Limb (tissue), 2 donors: ENCODE measurements at regions not wholly inside any gene's neighbourhood (a gene's known extent, or its start where the extent isn't known, plus 50 kb on each side); places are given as distances from the start of the nearest gene placed in this dataset.
"Not testable (repeated sequence)": the region's sequence is repeated elsewhere in the genome, so short reads cannot be mapped to it uniquely, and the experiment has no call there.

Source experiments
- DNase-seq, 2 donors: peaks; one replicate each; pipeline ENCODE4 v3.0.0-alpha.2; 2016; ENCODE audit errors: extremely low spot score in 2 of 2

DNA sequence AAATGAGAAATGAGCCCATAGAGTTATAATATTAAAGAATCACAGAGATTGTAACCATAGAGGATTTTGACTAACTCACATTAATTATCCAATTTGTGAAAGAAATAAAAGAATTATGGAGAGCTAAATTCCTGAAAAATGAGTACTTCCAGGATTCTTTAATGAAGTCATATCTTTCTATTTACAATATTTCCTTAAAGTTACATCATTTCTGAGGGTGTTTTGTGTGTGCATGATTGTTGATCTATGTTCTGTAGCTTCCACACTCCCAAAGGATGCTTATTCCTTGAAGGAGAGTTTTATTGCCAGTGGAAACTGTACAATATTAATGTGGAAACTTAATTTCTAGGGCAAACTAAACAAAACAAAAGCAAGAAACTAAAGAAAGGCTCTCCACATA lies 299.6 kb downstream of the MDFIC start:
- DNase-seq, result no peak

GRCh38 chr7:115218076-115218475 lies 296.2 kb downstream of the MDFIC start:
- DNase-seq, result no peak

GRCh38 chr7:115217373-115217772 lies 295.5 kb downstream of the MDFIC start:
- no peak for DNase-seq

DNA sequence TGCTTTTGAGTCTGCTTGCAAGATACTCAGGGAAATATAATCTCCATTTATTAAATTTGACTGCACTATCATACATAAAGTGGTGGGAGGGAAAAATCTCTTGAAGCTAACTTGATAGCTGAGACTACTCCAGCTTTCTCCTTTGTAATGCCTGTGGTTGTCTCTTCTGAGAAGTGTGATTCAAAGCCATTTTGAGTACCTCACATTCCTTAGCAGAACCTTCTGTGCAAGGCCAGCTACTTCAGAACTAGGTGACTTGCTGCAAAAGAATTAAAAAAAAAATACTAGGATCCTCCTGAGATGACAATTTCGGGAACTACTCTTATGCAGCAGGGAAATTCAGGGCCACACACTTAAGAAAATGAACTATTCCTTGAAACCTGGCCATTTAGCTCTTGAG lies 294.8 kb downstream of the MDFIC start:
- DNase-seq, result no peak

DNA sequence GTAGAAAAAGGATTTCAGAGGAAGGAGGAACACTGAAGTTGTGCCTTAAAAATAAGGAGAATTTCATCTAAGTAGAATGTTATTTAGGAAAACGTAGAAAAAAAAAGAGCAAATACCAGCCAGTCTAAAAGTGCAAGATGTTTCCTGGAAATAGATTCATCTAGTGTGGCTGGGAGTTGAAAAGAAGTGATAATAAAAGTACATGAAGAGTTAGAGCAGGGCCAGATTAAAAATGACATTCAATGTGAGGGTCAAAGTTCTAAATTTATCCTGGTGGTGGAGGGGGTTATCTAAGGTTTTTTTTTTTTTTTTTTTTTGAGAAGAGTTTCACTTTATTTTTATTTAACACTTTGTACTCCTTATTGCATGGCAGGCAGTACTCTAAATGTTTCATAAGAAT lies 289.3 kb downstream of the MDFIC start:
- no peak for DNase-seq

DNA sequence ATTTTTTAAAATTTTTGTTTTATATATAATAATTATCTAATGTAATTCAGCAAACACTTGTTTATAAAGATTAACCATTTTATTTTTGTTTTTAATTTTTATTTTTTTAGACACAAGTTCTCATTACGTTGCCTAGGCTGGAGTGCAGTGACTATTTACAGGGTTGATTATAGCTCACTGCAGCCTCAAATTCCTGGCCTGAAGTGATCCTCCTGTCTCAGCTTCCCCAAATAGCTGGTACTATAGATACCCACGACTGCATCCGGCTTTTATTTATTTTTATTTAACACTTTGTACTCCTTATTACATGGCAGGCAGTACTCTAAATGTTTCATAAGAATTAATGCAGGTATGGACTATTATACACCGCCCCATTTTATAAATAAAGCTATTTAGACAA lies 288.7 kb downstream of the MDFIC start:
- DNase-seq, result no peak

DNA sequence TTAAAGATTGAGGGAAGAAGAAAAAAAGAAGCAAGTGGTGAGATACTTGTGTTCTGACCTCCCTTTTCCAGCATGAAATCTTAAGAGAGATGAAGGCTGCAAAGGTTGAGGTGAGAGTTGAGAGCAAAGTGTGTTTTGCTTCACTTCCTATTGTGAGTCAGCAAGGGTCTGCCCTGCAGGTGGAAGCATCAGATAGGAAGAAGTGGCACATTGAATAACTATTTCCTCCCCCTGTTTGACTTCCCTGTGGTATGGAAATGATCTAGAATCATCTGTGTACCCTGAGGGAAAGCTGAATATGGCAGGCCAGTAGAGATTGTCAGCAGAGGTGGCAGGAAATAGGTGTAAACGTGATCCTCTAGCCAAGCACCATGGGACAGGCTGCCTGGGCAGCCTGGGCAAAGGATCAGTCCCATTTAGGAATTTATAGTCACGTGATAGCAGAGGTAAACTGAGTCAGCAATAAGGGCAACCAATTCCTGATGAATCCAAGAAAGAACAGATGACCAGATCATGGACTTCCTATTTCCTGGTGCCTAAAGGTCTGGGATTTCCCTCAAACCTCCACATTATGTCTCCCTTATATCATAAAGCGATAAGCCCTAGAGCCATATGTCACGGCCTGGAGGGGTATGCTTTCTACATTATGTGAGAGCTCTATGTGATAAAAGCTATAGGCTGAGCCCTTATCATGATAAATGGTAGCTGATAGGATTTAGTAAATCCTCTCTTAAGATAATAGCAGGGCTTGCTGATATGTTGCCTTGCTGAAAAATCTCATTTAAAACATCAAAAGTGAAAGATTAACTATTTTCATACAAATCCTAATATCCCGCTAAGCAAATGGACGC lies 287.0 kb downstream of the MDFIC start:
- no peak for DNase-seq

GRCh38 chr7:115206374-115206773 lies 284.5 kb downstream of the MDFIC start:
- not testable (repeated sequence) for DNase-seq

DNA sequence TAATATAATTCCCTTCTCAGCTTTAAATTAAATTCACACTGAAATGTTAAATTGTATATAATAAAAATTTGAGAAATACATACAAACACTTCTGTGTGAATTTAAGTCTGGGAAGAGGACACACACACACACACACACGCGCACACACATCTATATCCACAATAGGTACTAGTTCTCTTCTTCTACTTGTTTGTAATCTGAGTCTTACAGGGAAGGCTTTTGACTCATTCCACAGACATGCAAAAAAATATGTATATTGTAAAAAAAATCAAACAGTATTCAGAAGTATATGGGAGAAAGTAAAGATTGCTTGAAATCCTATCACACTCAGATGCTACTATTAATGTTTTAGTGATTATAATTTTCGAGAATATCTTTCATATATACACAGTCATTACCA lies 276.2 kb downstream of the MDFIC start:
- no peak for DNase-seq

GRCh38 chr7:115195208-115195607 lies 273.3 kb downstream of the MDFIC start:
- DNase-seq, result no peak

DNA sequence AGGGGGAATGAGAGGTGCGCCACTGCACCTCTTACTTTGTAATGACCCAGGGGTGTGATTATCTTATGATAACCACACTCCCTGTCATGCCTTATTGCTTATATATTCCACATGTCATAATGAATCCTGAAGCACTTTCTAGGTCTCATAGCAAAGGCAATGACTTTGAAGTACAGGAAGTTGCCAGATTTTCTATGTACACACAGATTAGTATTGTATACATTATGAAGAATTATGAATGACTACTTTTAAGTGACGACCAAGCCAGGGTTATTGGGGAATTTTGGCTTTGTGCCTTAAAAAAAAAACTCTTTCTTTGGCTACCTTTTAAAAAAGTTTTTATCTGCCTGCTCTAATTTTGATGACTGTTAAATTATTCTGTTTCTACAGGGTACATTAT lies 269.6 kb downstream of the MDFIC start:
- no peak for DNase-seq

DNA sequence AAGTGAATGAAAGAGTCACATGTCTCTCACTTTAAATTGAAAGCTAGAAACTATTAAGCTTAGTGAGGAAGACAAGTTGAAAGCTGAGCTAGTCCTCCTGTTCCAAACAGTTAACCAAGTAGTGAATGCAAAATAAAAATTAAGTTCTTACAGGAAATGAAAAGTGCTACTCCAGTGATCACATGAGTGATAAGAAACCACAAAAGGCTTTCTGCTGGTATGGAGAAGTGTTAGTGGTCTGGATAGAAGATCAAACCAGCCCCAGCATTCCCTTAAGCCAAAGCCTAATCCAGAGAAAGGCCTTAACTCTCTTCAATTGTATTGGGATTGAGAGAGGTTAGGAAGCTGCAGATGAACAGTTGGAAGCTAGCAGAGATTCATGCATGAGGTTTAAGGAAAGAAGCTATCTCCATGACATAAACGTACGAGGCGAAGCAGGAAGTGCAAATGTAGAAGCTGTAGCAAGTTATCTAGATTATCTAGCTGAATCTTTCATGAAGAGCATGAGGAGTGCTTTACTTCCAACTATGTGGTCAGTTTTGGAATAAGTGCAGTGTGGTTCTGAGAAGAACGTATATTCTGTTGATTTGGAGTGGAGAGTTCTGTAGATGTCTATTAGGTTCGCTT lies 261.6 kb downstream of the MDFIC start:
- DNase-seq, result no peak

DNA sequence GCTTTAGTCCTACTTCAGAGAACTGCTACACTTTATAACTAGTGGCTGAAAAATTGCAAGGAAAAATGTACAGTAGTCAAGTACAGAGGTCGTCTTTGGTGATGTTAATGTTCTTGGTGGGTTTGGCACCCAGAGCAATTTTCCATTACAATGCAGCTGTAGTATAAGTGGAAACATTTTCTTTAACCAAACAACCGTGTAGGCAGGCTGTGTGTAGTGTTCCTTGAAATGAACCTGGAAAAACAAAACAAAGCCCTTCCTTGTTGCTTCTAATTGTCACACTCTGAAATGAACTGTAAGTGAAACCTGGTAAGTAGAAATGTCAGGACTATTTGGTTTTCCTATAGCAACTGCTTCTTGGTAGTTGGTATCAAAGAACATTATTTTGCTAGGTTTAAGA lies 256.9 kb downstream of the MDFIC start:
- DNase-seq, result peak; percentile 34 to 53

- no peak for DNase-seq
Measured at GRCh38 chr7:115177823-115178222, 255.9 kb downstream of the MDFIC start.

- peak in 1 of 2 donors; percentile 10 for DNase-seq
Measured at GRCh38 chr7:115177103-115177502, 255.2 kb downstream of the MDFIC start.

DNA sequence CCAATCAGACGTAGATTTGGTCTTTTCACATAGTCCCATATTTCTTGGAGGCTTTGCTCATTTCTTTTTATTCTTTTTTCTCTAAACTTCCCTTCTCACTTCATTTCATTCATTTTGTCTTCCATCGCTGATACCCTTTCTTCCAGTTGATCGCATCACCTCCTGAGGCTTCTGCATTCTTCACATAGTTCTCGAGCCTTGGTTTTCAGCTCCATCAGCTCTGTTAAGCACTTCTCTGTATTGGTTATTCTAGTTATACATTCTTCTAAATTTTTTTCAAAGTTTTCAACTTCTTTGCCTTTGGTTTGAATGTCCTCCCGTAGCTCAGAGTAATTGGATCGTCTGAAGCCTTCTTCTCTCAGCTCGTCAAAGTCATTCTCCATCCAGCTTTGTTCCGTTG lies 250.5 kb downstream of the MDFIC start:
- not testable (repeated sequence) for DNase-seq

GRCh38 chr7:115153769-115154477 lies 232.0 kb downstream of the MDFIC start:
- DNase-seq, result no peak

GRCh38 chr7:115153176-115153575 lies 231.3 kb downstream of the MDFIC start:
- no peak for DNase-seq

- DNase-seq, result peak in 1 of 2 donors; percentile 15
Measured at GRCh38 chr7:115146148-115146547, 224.3 kb downstream of the MDFIC start.

GRCh38 chr7:115145512-115145911 lies 223.6 kb downstream of the MDFIC start:
- no peak for DNase-seq

DNA sequence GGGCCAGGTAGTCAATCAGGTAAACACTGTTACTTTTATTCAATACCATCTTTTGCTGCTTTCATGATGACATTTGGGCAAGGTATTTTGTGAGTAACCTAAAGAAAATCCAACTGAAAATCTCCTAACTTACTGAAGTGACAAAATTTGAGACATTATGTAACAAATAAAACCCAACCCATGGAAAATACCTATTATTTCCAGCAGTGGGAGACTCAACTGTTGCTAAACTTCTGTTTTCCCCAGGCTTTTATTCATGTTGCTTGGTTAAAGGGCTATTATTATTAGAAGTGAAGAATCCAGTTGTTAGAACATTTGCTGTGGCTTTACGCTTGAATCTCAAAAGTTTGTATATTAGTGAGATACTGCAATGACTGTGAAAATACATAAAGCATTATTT lies 215.9 kb downstream of the MDFIC start:
- DNase-seq, result no peak

DNA sequence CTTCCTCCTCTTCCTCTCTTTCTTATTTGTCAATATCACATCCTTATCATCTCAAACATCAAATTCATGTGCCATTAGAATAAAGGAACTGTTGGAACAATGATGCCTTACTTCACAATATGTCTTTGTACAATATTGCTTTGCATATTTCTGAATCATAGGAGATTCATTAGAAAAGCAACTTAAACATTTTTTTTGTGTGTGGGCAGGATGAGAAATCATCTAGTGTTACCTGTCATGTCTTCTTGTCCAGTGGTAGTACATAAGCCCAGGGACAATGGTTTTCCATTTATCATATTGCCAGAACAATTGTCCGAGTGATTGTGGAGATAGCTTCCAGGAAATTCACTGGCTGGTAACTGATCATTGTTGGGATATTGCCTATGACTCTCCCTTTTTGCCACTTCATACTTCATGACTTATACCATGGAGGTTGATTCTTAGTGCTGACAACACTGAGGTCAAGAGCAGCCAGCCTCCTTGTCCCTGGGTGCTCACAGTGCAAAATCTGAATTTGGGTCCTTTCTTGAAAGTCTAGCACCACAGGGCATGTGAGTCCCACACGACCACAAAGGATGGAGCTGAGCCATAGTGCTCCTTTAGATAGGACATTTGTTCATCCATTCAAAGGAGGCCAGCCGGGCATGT lies 215.0 kb downstream of the MDFIC start:
- DNase-seq, result no peak
